ENCODE measurements at regions not wholly inside any gene's neighbourhood (a gene's known extent, or its start where the extent isn't known, plus 50 kb on each side); places are given as distances from the start of the nearest gene placed in this dataset.

GRCh38 chr7:159247910-159248309 is 103.2 kb upstream of the VIPR2 start:
- no peak for TF ChIP-seq CTCF (IDR thresholded peaks at IDR 0.05)
- no peak for TF ChIP-seq POLR2A (IDR thresholded peaks at IDR 0.05)
- no peak for TF ChIP-seq POLR2AphosphoS5 (IDR thresholded peaks at IDR 0.05)
